Right lobe of liver (tissue), 6 donors: ENCODE measurements at regions not wholly inside any gene's neighbourhood (a gene's known extent, or its start where the extent isn't known, plus 50 kb on each side); places are given as distances from the start of the nearest gene placed in this dataset.

Source experiments
- ATAC-seq, 4 donors: fragments of 200-7000 bp; cut with Tn5 transposase; one replicate each; pipeline ENCODE4 v1.9.1; 2020; ENCODE audit warnings: mild to moderate bottlenecking in 4 of 4, moderate library complexity in 4 of 4
- DNase-seq, 3 donors: peaks; one replicate each; pipeline ENCODE4 v3.0.0-alpha.2; 2020
- H3K27ac ChIP-seq, 3 donors: fragments of 200-600 bp; one replicate each; pipeline ENCODE4 v1.8.0; 2022
- H3K27me3 ChIP-seq, 2 donors: fragments of 200-600 bp; one replicate each; pipeline ENCODE4 v1.8.0; 2022
- H3K36me3 ChIP-seq, 4 donors: fragments of 200-600 bp; sonication (generic) in 1 of 4; one replicate each; pipeline versions ENCODE4 v1.5.1 to v1.8.0; 2017 to 2022; ENCODE audit warnings: control low read depth in 1 of 4
- H3K4me1 ChIP-seq, 4 donors: fragments of 200-600 bp; sonication (generic) in 1 of 4; one replicate each; pipeline versions ENCODE4 v1.5.1 to v1.8.0; 2017 to 2022; ENCODE audit warnings: control low read depth in 1 of 4
- H3K4me3 ChIP-seq, 3 donors: fragments of 200-600 bp; one replicate each; pipeline ENCODE4 v1.8.0; 2022
- H3K9me3 ChIP-seq, 4 donors: fragments of 200-600 bp; sonication (generic) in 1 of 4; one replicate each; pipeline versions ENCODE4 v1.5.1 to v1.8.0; 2017 to 2022; ENCODE audit warnings: control low read depth in 1 of 4
- CTCF ChIP-seq, 4 donors: fragments of 200-600 bp in 3 of 4; fragments of 450-650 bp in 1 of 4; IDR thresholded peaks; one replicate each; pipeline versions ENCODE4 v1.5.1 to v1.8.0; 2016 to 2022; ENCODE audit warnings: antibody characterized with exemption in 4 of 4, mild to moderate bottlenecking in 2 of 4
- POLR2A ChIP-seq: fragments of 450-650 bp; IDR thresholded peaks from one replicate; pipeline ENCODE4 v1.6.1; 2017; ENCODE audit warnings: antibody characterized with exemption, mild to moderate bottlenecking
- WGBS: methylation state at CpG from one replicate; pipeline ENCODE4 v1.1.6; 2018; ENCODE audit warnings: low coverage, low lambda C conversion rate; ENCODE audit not compliant: insufficient coverage; ENCODE audit errors: missing lambda C conversion rate; 5-methylcytosine and 5-hydroxymethylcytosine counted together
- intact Hi-C, 2 donors: fragments of 100-400 bp; cut with DNase I; formaldehyde crosslinking; loops; one replicate each; pipeline versions ENCODE4 v1.11.2 to v1.14.1; 2022
- donor health status: DM: no; HTN: yes; CAD: no.
- donor health status: DM: no; HTN: no; CAD: no.
- donor health status: DM: no; HTN: no; CAD: no.
- donor health status: DM: no; HTN: yes; CAD: no.
- donor health status: DM: no; HTN: yes; CAD: no.

GRCh38 chr5:155181542-155181941, 168.0 kb downstream of the KIF4B start:
- Histone ChIP-seq H3K4me1 (no peaks in the 10 kb centered on the region), H3K27ac (no peak overlapping the region), H3K27me3 (no peaks in the 10 kb centered on the region), H3K9me3 (no peaks in the 10 kb centered on the region), H3K4me3 (no peak overlapping the region), H3K36me3 (no peaks in the 10 kb centered on the region)
- TF ChIP-seq POLR2A (no peak), CTCF (IDR thresholded peaks at IDR 0.05) (no peak)
- DNase-seq (no peak), ATAC-seq (no peak)
- intact Hi-C loops: no loop called here
- WGBS: 53% methylated on average over 1 of the region's 1 CpG

- Histone ChIP-seq H3K4me1 (no peaks in the 10 kb centered on the region), H3K36me3 (no peaks in the 10 kb centered on the region), H3K4me3 (no peak overlapping the region), H3K27ac (no peak overlapping the region), H3K27me3 (no peaks in the 10 kb centered on the region), H3K9me3 (no peaks in the 10 kb centered on the region)
- whole genome bisulfite sequencing: 66% methylated on average over 5 of the region's 5 CpGs
- intact Hi-C loops: no loop called here
- DNase-seq (no peak), ATAC-seq (no peak)
- TF ChIP-seq POLR2A: no peak
- no peak for TF ChIP-seq CTCF (IDR thresholded peaks at IDR 0.05)
Measured at GRCh38 chr5:155189476-155189875, 175.9 kb downstream of the KIF4B start.

GRCh38 chr5:155189981-155190380, 176.4 kb downstream of the KIF4B start:
- DNase-seq: no peak

DNA sequence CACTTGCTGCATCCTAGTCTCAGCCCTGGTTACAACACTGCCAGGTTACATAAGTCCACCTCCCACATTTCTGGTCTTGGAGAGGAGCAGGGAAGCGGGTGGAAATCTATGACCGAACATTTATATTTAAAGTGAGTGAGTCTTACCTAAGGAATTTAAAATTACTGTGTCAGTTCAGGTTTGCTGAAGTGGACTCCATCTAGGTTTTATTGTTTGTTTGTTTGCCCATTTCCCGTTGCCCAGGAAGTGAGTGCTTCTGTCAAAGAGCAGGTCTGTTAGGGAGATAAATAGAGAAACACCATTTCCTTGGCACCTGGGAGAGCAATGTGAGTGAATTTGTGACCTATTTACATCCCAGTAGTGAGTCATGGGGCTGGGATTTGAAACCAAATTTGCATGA, 179.5 kb downstream of the KIF4B start:
- 56% methylated on average over 3 of the region's 3 CpGs for WGBS
- Histone ChIP-seq H3K27me3 (no peaks in the 10 kb centered on the region), H3K4me3 (no peak overlapping the region), H3K4me1 (no peaks in the 10 kb centered on the region), H3K36me3 (no peaks in the 10 kb centered on the region), H3K27ac (no peak overlapping the region), H3K9me3 (no peaks in the 10 kb centered on the region)
- TF ChIP-seq CTCF (IDR thresholded peaks at IDR 0.05) (no peak), POLR2A (no peak)
- ATAC-seq (no peak), DNase-seq (no peak)
- intact Hi-C loops: no loop called here

More at GRCh38 chr5:155189981-155190380, 176.4 kb downstream of the KIF4B start:
- TF ChIP-seq POLR2A (no peak), CTCF (IDR thresholded peaks at IDR 0.05) (no peak)
- no peaks in the 10 kb centered on the region for H3K27me3 ChIP-seq
- WGBS: 50% methylated on average over 4 of the region's 4 CpGs
- ATAC-seq: no peak
- no peaks in the 10 kb centered on the region for H3K36me3 ChIP-seq
- H3K27ac ChIP-seq: no peak overlapping the region
- intact Hi-C loops: no loop called here
- no peaks in the 10 kb centered on the region for H3K9me3 ChIP-seq
- H3K4me3 ChIP-seq: no peak overlapping the region
- no peaks in the 10 kb centered on the region for H3K4me1 ChIP-seq

GRCh38 chr5:155193483-155194107, 180.0 kb downstream of the KIF4B start:
- no peak overlapping the region for H3K27ac ChIP-seq
- no peak overlapping the region for H3K4me3 ChIP-seq
- no peaks in the 10 kb centered on the region for H3K27me3 ChIP-seq
- DNase-seq (no peak), ATAC-seq (no peak)
- H3K36me3 ChIP-seq: no peaks in the 10 kb centered on the region
- no peaks in the 10 kb centered on the region for H3K9me3 ChIP-seq
- H3K4me1 ChIP-seq: no peaks in the 10 kb centered on the region
- intact Hi-C loops: no loop called here
- TF ChIP-seq CTCF (IDR thresholded peaks at IDR 0.05) (no peak), POLR2A (no peak)
- WGBS: 31% methylated on average over 6 of the region's 7 CpGs
